Esophagus muscularis mucosa (tissue), 4 donors: ENCODE measurements at regions not wholly inside any gene's neighbourhood (a gene's known extent, or its start where the extent isn't known, plus 50 kb on each side); places are given as distances from the start of the nearest gene placed in this dataset.

ENCODE experiments used
- DNase-seq: peaks from one replicate; pipeline ENCODE4 v3.0.0-alpha.2; 2017; ENCODE audit errors: extremely low spot score
- H3K27ac ChIP-seq, 4 donors: fragments of 200-600 bp; sonication (generic); replicated peaks in 1 of 4; 1 replicate in 3 of 4; 2 replicates in 1 of 4; pipeline ENCODE4 v1.5.1; 2016 to 2019; ENCODE audit warnings: mild to moderate bottlenecking in 1 of 4
- H3K27me3 ChIP-seq, 4 donors: fragments of 200-600 bp; sonication (generic); one replicate each; pipeline versions ENCODE4 v1.5.1 to v1.6.0; 2016 to 2019
- H3K36me3 ChIP-seq, 4 donors: fragments of 200-600 bp; sonication (generic); one replicate each; pipeline ENCODE4 v1.5.1; 2016 to 2019
- H3K4me1 ChIP-seq, 4 donors: fragments of 200-600 bp; sonication (generic); one replicate each; pipeline ENCODE4 v1.5.1; 2016 to 2019
- H3K4me3 ChIP-seq, 4 donors: fragments of 200-600 bp; sonication (generic); 1 replicate in 2 of 4; 2 replicates in 2 of 4; pipeline ENCODE4 v1.5.1; 2016 to 2019; ENCODE audit warnings: mild to moderate bottlenecking in 4 of 4, moderate library complexity in 1 of 4
- H3K9me3 ChIP-seq, 4 donors: fragments of 200-600 bp; sonication (generic); 1 replicate in 3 of 4; 2 replicates in 1 of 4; pipeline ENCODE4 v1.5.1; 2016 to 2019
- CTCF ChIP-seq, 3 experiments: fragments of 200-600 bp in 2 of 3; fragments of 450-650 bp in 1 of 3; sonication (generic) in 2 of 3; IDR thresholded peaks; one replicate each; pipeline ENCODE4 v1.5.1; 2017 to 2019; ENCODE audit warnings: antibody characterized with exemption in 3 of 3, mild to moderate bottlenecking in 2 of 3, moderate library complexity in 1 of 3
- EP300 ChIP-seq: sonication (generic); formaldehyde crosslinking; IDR thresholded peaks from one replicate; pipeline ENCODE4 v1.6.1; 2017; ENCODE audit warnings: antibody characterized with exemption
- POLR2A ChIP-seq: fragments of 450-650 bp; IDR thresholded peaks from one replicate; pipeline ENCODE4 v1.6.1; 2017; ENCODE audit warnings: antibody characterized with exemption, moderate library complexity, mild to moderate bottlenecking, low read depth
- POLR2AphosphoS5 ChIP-seq, 2 donors: sonication (generic); formaldehyde crosslinking; IDR thresholded peaks; one replicate each; pipeline ENCODE4 v1.6.1; 2017; ENCODE audit warnings: antibody characterized with exemption in 2 of 2
- WGBS: methylation state at CpG from one replicate; pipeline ENCODE4 v1.1.5; 2018; 5-methylcytosine and 5-hydroxymethylcytosine counted together
- intact Hi-C: fragments of 100-400 bp; cut with DNase I; formaldehyde crosslinking; loops from one replicate; pipeline ENCODE4 v1.15.1; 2023

DNA sequence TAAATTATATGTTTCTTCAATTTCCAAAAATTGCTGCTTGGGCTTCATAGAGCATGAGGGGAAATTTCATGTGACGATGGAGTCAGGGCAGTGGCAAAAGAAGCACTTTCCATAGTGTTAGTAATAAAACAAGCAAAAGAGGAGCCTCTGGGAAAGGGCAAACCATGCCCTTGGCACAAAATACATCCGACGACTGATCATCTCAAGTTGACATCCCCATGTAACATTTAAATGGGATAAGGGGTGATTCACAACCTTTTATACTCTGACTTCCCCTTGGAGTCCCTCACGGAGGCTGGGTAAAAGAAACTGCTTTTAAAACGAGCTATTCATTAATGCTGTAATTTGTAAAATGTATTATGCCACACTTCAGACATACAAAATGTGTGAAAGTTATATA lies 161.4 kb upstream of the DMRT1 start:
- Histone ChIP-seq H3K4me1 (peaks cover 38 to 44% (median 41%) of the 10 kb centered on the region in 4 donors), H3K27ac (no peak overlapping the region), H3K27me3 (no peaks in the 10 kb centered on the region), H3K36me3 (no peaks in the 10 kb centered on the region), H3K9me3 (no peaks in the 10 kb centered on the region), H3K4me3 (no peak overlapping the region)
- TF ChIP-seq POLR2A: no peak
- TF ChIP-seq POLR2AphosphoS5 (IDR thresholded peaks at IDR 0.05): no peak
- no peak for TF ChIP-seq CTCF (IDR thresholded peaks at IDR 0.05)
- TF ChIP-seq EP300: no peak
- intact Hi-C loops: no loop called here
- DNase-seq: no peak
- WGBS: 86% methylated on average over 5 of the region's 5 CpGs

DNA sequence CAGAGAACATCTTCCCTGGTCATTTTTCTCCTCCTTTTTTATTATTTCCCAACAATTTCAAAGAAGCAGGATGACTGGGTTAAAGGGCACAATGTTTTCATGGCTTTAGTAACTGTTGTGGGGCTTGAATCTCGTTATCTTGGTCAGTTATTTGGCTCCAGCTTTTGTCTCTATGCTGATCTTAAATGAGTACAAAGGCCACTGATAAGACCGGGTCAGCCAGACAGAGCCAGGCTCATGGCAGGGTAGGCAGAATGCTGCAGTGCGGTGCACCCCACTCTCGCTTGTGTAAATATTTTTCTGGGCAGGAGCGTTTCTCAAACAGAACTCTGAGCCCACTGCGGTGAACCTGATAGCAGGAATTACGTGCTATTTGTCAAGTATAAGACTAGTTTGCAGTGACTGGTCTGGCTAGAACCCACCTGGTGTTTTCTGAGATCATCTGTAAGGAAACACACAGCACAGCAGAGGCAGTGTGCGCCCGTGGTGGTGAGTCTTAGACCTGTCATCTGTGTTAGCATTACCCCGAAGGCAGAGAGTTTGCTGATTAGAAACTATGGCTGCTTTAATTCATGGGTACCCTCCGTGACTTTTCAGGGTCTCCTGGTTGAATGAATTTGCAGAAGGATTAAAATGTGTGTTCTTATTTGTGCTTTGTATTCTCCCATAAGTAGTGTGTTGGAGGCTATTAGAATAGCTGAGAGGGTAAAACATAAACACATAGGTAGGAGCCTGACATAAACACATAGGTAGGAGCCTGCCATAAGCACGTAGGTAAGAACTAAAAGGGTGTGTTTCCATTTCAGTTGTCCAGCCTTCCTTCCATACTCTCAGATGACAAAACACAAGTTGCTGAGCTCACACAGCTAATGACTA lies 158.6 kb upstream of the DMRT1 start:
- WGBS: 74% methylated on average over 11 of the region's 12 CpGs
- intact Hi-C loops: no loop called here
- Histone ChIP-seq H3K27ac (peak overlapping the region in 3 of 4 donors; percentile 79 to 86 (median 82)), H3K4me3 (no peak overlapping the region), H3K27me3 (no peaks in the 10 kb centered on the region), H3K4me1 (peaks cover 49 to 60% (median 54%) of the 10 kb centered on the region in 4 donors), H3K9me3 (no peaks in the 10 kb centered on the region), H3K36me3 (no peaks in the 10 kb centered on the region)
- DNase-seq: no peak
- TF ChIP-seq POLR2AphosphoS5 (IDR thresholded peaks at IDR 0.05) (no peak), POLR2A (no peak), CTCF (IDR thresholded peaks at IDR 0.05) (no peak), EP300 (no peak)

DNA sequence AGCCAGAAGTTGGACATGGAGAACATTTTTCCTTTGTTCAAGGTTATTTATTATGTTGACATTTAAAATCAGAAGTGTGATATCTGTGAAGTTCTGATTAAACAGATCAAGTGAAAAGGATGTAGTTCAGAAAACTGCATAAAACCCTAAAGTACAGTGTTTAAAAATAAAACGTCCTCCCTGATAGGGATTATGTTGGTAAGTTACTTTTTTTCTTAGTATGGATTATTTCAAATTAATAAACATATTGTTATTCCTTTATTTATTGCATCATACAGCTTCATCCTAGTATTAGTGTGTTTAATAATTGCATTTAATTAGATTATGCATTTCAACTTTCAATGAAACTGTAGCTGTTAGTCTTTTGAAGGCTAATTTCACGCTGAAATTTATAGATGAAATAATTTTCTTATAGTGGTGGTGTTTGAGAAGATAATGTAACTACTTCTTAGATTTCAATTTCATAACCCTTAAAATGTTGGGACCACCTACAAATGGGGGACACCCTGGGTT lies 157.9 kb upstream of the DMRT1 start:
- peak overlapping the region; percentile 79 to 86 (median 82) for H3K27ac ChIP-seq
- H3K27me3 ChIP-seq: no peaks in the 10 kb centered on the region
- no peak for DNase-seq
- WGBS: 58% methylated on average over 2 of the region's 2 CpGs
- TF ChIP-seq EP300 (no peak), POLR2AphosphoS5 (IDR thresholded peaks at IDR 0.05) (no peak), CTCF (IDR thresholded peaks at IDR 0.05) (no peak), POLR2A (no peak)
- H3K36me3 ChIP-seq: no peaks in the 10 kb centered on the region
- intact Hi-C loops: no loop called here
- peaks cover 43 to 60% (median 49%) of the 10 kb centered on the region in 4 donors for H3K4me1 ChIP-seq
- H3K4me3 ChIP-seq: peak overlapping the region in 1 of 4 donors; percentile 56
- no peaks in the 10 kb centered on the region for H3K9me3 ChIP-seq

DNA sequence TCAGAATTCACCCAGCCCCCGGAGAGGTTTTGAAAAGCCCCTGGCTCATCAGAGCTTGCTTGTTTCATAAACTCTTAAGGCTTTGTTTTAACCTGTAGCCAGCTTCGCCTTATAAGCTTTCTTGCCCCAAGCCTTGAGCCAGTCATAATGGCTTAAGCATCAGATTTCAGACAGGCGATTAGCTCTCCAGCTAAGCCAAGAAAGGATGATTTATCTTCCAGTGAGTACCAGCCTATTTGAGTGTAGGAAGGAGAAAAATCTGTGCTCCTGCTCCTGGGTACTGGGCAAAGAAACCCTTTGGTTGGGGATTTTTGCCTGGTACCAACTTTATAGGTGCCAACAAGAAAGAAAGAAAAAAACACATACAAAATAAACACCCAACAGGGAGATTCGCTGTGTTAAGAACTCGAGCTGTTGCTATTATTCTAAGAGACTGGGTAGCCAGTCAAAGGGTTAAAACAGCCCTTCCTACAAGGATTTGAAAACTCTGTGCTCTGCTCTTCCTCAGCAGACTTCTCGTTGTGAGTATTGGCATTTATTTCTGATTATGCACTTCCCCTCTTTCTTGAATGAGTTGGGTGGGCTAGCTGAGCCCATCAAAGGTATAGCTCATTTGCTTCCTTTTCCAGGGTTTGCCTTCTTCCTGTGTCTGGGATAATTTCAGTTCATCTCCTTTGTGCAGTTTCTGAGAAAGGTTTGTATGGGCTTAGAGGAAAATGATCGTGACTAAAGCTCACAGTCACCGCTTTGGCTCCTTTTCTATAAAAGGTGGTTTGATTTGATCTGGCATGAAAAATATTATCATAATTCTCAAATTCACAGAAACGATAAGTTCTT lies 157.2 kb upstream of the DMRT1 start:
- H3K27me3 ChIP-seq: no peaks in the 10 kb centered on the region
- peak; percentile 30 to 90 for TF ChIP-seq POLR2AphosphoS5 (IDR thresholded peaks at IDR 0.05)
- TF ChIP-seq POLR2A: no peak
- H3K9me3 ChIP-seq: no peaks in the 10 kb centered on the region
- peak overlapping the region; percentile 79 to 86 (median 82) for H3K27ac ChIP-seq
- intact Hi-C loops: no loop called here
- WGBS: 28% methylated on average over 9 of the region's 9 CpGs
- peak overlapping the region; percentile 39 to 56 (median 44) for H3K4me3 ChIP-seq
- DNase-seq: peak; percentile 42
- no peaks in the 10 kb centered on the region for H3K36me3 ChIP-seq
- H3K4me1 ChIP-seq: peaks cover 43 to 63% (median 49%) of the 10 kb centered on the region in 4 donors

DNA sequence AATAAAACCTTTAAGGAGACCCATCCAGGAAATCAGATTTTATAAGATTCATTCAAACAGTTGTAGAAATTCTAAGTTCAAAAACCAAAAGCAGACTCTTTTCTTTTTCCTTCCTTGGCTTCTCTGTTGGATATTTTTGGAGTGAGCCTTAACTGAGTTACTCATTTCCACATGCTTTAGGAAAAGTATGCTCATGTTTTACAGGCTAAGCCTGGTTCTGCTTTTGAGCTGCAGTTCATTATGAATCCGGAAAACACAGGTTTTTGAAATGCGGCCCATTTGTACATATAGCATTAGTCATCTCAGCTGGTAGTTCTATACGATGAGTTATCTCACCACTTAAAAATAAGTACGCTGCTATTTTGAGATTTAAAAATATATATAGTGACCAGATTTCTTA lies 156.6 kb upstream of the DMRT1 start:
- H3K9me3 ChIP-seq: no peaks in the 10 kb centered on the region
- H3K4me1 ChIP-seq: peaks cover 43 to 63% (median 49%) of the 10 kb centered on the region in 4 donors
- WGBS: 26% methylated on average over 4 of the region's 4 CpGs
- H3K27me3 ChIP-seq: no peaks in the 10 kb centered on the region
- peak overlapping the region; percentile 39 to 56 (median 44) for H3K4me3 ChIP-seq
- TF ChIP-seq POLR2A (no peak), EP300 (no peak), POLR2AphosphoS5 (IDR thresholded peaks at IDR 0.05) (peak in 1 of 2 donors; percentile 67)
- H3K36me3 ChIP-seq: no peaks in the 10 kb centered on the region
- peak overlapping the region; percentile 79 to 86 (median 82) for H3K27ac ChIP-seq
- intact Hi-C loops: no loop called here
- peak; percentile 29 for DNase-seq
